Calu3 (cell line): ENCODE measurements at regions not wholly inside any gene's neighbourhood (a gene's known extent, or its start where the extent isn't known, plus 50 kb on each side); places are given as distances from the start of the nearest gene placed in this dataset.

Experiments used
- BruUV-seq: library from RNA; stranded (reverse); fragments of 400-500 nt; replicated peaks from 2 replicates; lab custom pipeline; 2021; lab: Mats Ljungman, UMichigan
- CTCF ChIA-PET: fragments of 300-600 bp; sonication (Branson Sonifier 250); formaldehyde crosslinking; loops from one replicate; lab custom pipeline; 2022; ENCODE audit warnings: antibody characterized with exemption; lab: Charles Lee
- DNase-seq: peaks from one replicate; pipeline ENCODE4 v3.0.0; 2022
- H3K27ac Mint-ChIP-seq: one replicate; pipeline ENCODE4 v1.8.0; 2022; ENCODE audit warnings: mixed read lengths; ENCODE audit not compliant: unreplicated experiment
- H3K27me3 Mint-ChIP-seq: one replicate; pipeline ENCODE4 v1.8.0; 2022; ENCODE audit warnings: mixed read lengths; ENCODE audit not compliant: unreplicated experiment
- H3K36me3 Mint-ChIP-seq: one replicate; pipeline ENCODE4 v1.8.0; 2022; ENCODE audit warnings: mild to moderate bottlenecking, moderate library complexity, mixed read lengths; ENCODE audit not compliant: insufficient read depth, unreplicated experiment
- H3K4me1 Mint-ChIP-seq: one replicate; pipeline ENCODE4 v1.8.0; 2022; ENCODE audit warnings: mild to moderate bottlenecking, low read depth, mixed read lengths; ENCODE audit not compliant: unreplicated experiment
- H3K4me3 Mint-ChIP-seq: one replicate; pipeline ENCODE4 v1.8.0; 2022; ENCODE audit warnings: mild to moderate bottlenecking, low read depth, moderate library complexity, mixed read lengths; ENCODE audit not compliant: unreplicated experiment
- H3K9me3 Mint-ChIP-seq: one replicate; pipeline ENCODE4 v1.8.0; 2022; ENCODE audit warnings: low read depth, mixed read lengths; ENCODE audit not compliant: unreplicated experiment
- CTCF ChIP-seq: fragments of 200-600 bp; IDR thresholded peaks from one replicate; pipeline ENCODE4 v1.8.0; 2022; ENCODE audit warnings: antibody characterized with exemption; ENCODE audit not compliant: unreplicated experiment
- intact Hi-C: fragments of 100-400 bp; cut with micrococcal nuclease; formaldehyde crosslinking; loops from one replicate; pipeline ENCODE4 v1.10.0; 2022; ENCODE audit not compliant: unreplicated experiment

- Mint-ChIP-seq H3K4me1 (no peaks in the 10 kb centered on the region), H3K36me3 (no peaks in the 10 kb centered on the region), H3K9me3 (no peaks in the 10 kb centered on the region), H3K27me3 (no peaks in the 10 kb centered on the region), H3K27ac (no peak overlapping the region), H3K4me3 (no peak overlapping the region)
- no peak for TF ChIP-seq CTCF
- CTCF ChIA-PET, result no interaction called here
- no TSS peak for BruUV-seq
- no peak for DNase-seq
- intact Hi-C loops, result no loop called here
These were observed 163.4 kb downstream of the KCTD12 start for GRCh38 chr13:76722782-76723181.

GRCh38 chr13:76720821-76721220 is 165.4 kb downstream of the KCTD12 start:
- Mint-ChIP-seq H3K4me1 (no peaks in the 10 kb centered on the region), H3K4me3 (no peak overlapping the region), H3K9me3 (no peaks in the 10 kb centered on the region), H3K36me3 (no peaks in the 10 kb centered on the region), H3K27me3 (no peaks in the 10 kb centered on the region), H3K27ac (no peak overlapping the region)
- DNase-seq, result no peak
- TF ChIP-seq CTCF, result no peak
- BruUV-seq, result no TSS peak
- CTCF ChIA-PET, result no interaction called here
- intact Hi-C loops, result no loop called here

GRCh38 chr13:76720416-76720815 is 165.8 kb downstream of the KCTD12 start:
- Mint-ChIP-seq H3K9me3 (no peaks in the 10 kb centered on the region), H3K27ac (no peak overlapping the region), H3K27me3 (no peaks in the 10 kb centered on the region), H3K4me1 (no peaks in the 10 kb centered on the region), H3K4me3 (no peak overlapping the region), H3K36me3 (no peaks in the 10 kb centered on the region)
- intact Hi-C loops, result no loop called here
- no peak for TF ChIP-seq CTCF
- DNase-seq, result no peak
- CTCF ChIA-PET, result no interaction called here
- BruUV-seq, result no TSS peak

- Mint-ChIP-seq H3K27ac (no peak overlapping the region), H3K4me1 (no peaks in the 10 kb centered on the region), H3K9me3 (no peaks in the 10 kb centered on the region), H3K4me3 (no peak overlapping the region), H3K36me3 (no peaks in the 10 kb centered on the region), H3K27me3 (no peaks in the 10 kb centered on the region)
- CTCF ChIA-PET, result no interaction called here
- BruUV-seq, result no TSS peak
- no peak for TF ChIP-seq CTCF
- intact Hi-C loops, result no loop called here
- DNase-seq, result no peak
These were observed 166.2 kb downstream of the KCTD12 start for GRCh38 chr13:76719955-76720354.

- Mint-ChIP-seq H3K4me1 (no peaks in the 10 kb centered on the region), H3K9me3 (no peaks in the 10 kb centered on the region), H3K27ac (no peak overlapping the region), H3K4me3 (no peak overlapping the region), H3K27me3 (no peaks in the 10 kb centered on the region), H3K36me3 (no peaks in the 10 kb centered on the region)
- CTCF ChIA-PET, result no interaction called here
- no peak for DNase-seq
- no peak for TF ChIP-seq CTCF
- no TSS peak for BruUV-seq
- intact Hi-C loops, result no loop called here
These were observed 169.1 kb downstream of the KCTD12 start for GRCh38 chr13:76717092-76717491.
